HepG2 (cell line): ENCODE measurements at regions not wholly inside any gene's neighbourhood (a gene's known extent, or its start where the extent isn't known, plus 50 kb on each side); places are given as distances from the start of the nearest gene placed in this dataset.

Source experiments
- ARID3A ChIP-seq: IDR thresholded peaks from 2 replicates; pipeline ENCODE4 v1.6.1; 2012; ENCODE audit warnings: low read depth, low read length, improper control_type of control experiment
- CEBPG ChIP-seq: IDR thresholded peaks from 2 replicates; pipeline ENCODE4 v1.6.1; 2016
- CHCHD3 ChIP-seq: sonication (generic); formaldehyde crosslinking; IDR thresholded peaks from 2 replicates; pipeline ENCODE4 v1.8.0; 2022; ENCODE audit warnings: mild to moderate bottlenecking, missing genetic modification reagents, moderate library complexity
- CHD2 ChIP-seq: IDR thresholded peaks from 2 replicates; pipeline ENCODE4 v1.6.1; 2011; ENCODE audit warnings: low read depth, low read length, improper control_type of control experiment
- CREB1 ChIP-seq, 2 experiments: fragments of 450-650 bp in 1 of 2; IDR thresholded peaks; 2 replicates each; pipeline ENCODE4 v1.6.1; 2016 to 2017; ENCODE audit warnings: control low read depth in 1 of 2, mild to moderate bottlenecking in 1 of 2, missing compliant biosample characterization in 1 of 2, missing genetic modification characterization in 1 of 2
- CREM ChIP-seq, 2 experiments: sonication (generic) in 1 of 2; formaldehyde crosslinking in 1 of 2; IDR thresholded peaks; 2 replicates each; pipeline versions ENCODE4 v1.4.0 to v1.6.1; 2016 to 2020; ENCODE audit warnings: antibody characterized with exemption in 1 of 2, mild to moderate bottlenecking in 1 of 2, missing genetic modification reagents in 1 of 2
- EHMT2 ChIP-seq: fragments of 200-600 bp; sonication (generic); IDR thresholded peaks from 2 replicates; pipeline ENCODE4 v1.7.0; 2017; ENCODE audit warnings: antibody characterized with exemption, low read depth, low read length, borderline replicate concordance
- KAT8 ChIP-seq: IDR thresholded peaks from 2 replicates; pipeline ENCODE4 v1.6.1; 2016; ENCODE audit warnings: missing genetic modification reagents, missing compliant biosample characterization
- KDM6A ChIP-seq: IDR thresholded peaks from 2 replicates; pipeline ENCODE4 v1.6.1; 2016; ENCODE audit warnings: low read depth
- NCOR1 ChIP-seq: fragments of 200-600 bp; sonication (generic); IDR thresholded peaks from 2 replicates; pipeline ENCODE4 v1.7.0; 2017; ENCODE audit warnings: antibody characterized with exemption, low read length, borderline replicate concordance
- NFIC ChIP-seq: IDR thresholded peaks from 2 replicates; pipeline ENCODE4 v1.6.1; 2012; ENCODE audit warnings: mild to moderate bottlenecking, low read length, inconsistent platforms
- NONO ChIP-seq, 2 experiments: fragments of 450-650 bp in 1 of 2; sonication (generic) in 1 of 2; formaldehyde crosslinking in 1 of 2; IDR thresholded peaks in 1 of 2; conservative IDR thresholded peaks in 1 of 2; 2 replicates each; pipeline versions ENCODE4 v1.6.1 to v1.8.0; 2017 to 2022; ENCODE audit warnings: mild to moderate bottlenecking in 1 of 2, missing genetic modification reagents in 1 of 2, moderate library complexity in 1 of 2
- SOX6 ChIP-seq, 2 experiments: fragments of 450-650 bp in 1 of 2; sonication (generic) in 1 of 2; formaldehyde crosslinking in 1 of 2; IDR thresholded peaks; 2 replicates each; pipeline versions ENCODE4 v1.4.0 to v1.6.1; 2017 to 2020; ENCODE audit warnings: antibody characterized with exemption in 1 of 2, mild to moderate bottlenecking in 1 of 2, missing genetic modification reagents in 1 of 2
- TBX3 ChIP-seq: fragments of 450-650 bp; IDR thresholded peaks from 2 replicates; pipeline ENCODE4 v1.6.1; 2017; ENCODE audit warnings: antibody characterized with exemption, mild to moderate bottlenecking, inconsistent platforms, borderline replicate concordance
- TMF1 ChIP-seq: sonication (generic); formaldehyde crosslinking; IDR thresholded peaks from 2 replicates; pipeline ENCODE4 v1.8.1; 2022; ENCODE audit warnings: low read depth, missing genetic modification reagents
- ZFP90 ChIP-seq: sonication (generic); formaldehyde crosslinking; IDR thresholded peaks from 2 replicates; pipeline ENCODE4 v1.8.0; 2022; ENCODE audit warnings: missing genetic modification reagents, mild to moderate bottlenecking, inconsistent platforms, borderline replicate concordance
- ZKSCAN1 ChIP-seq: fragments of 150-350 bp; IDR thresholded peaks from 2 replicates; pipeline ENCODE4 v1.6.1; 2014; ENCODE audit warnings: low read length
- ZNF264 ChIP-seq: sonication (generic); formaldehyde crosslinking; IDR thresholded peaks from 2 replicates; pipeline ENCODE4 v1.4.0; 2020; ENCODE audit warnings: missing genetic modification reagents
- ZNF512B ChIP-seq: sonication (generic); formaldehyde crosslinking; IDR thresholded peaks from 2 replicates; pipeline ENCODE4 v1.5.1; 2020; ENCODE audit warnings: missing genetic modification reagents, mild to moderate bottlenecking, borderline replicate concordance
- ZNF577 ChIP-seq: sonication (generic); formaldehyde crosslinking; IDR thresholded peaks from 2 replicates; pipeline ENCODE4 v1.4.0; 2020; ENCODE audit warnings: mild to moderate bottlenecking, low read depth, missing genetic modification reagents, borderline replicate concordance
- TF ChIP-seq, protein P1 (sequence below), 2 experiments: fragments of 450-650 bp in 1 of 2; sonication (generic) in 1 of 2; formaldehyde crosslinking; IDR thresholded peaks; 2 replicates each; pipeline versions ENCODE4 v1.5.0 to v1.8.0; 2020 to 2022; ENCODE audit warnings: mild to moderate bottlenecking in 1 of 2, missing genetic modification reagents in 1 of 2
- TF ChIP-seq, protein P2 (sequence below): sonication (generic); formaldehyde crosslinking; IDR thresholded peaks from 2 replicates; pipeline ENCODE4 v1.5.0; 2020; ENCODE audit warnings: missing genetic modification reagents

DNA sequence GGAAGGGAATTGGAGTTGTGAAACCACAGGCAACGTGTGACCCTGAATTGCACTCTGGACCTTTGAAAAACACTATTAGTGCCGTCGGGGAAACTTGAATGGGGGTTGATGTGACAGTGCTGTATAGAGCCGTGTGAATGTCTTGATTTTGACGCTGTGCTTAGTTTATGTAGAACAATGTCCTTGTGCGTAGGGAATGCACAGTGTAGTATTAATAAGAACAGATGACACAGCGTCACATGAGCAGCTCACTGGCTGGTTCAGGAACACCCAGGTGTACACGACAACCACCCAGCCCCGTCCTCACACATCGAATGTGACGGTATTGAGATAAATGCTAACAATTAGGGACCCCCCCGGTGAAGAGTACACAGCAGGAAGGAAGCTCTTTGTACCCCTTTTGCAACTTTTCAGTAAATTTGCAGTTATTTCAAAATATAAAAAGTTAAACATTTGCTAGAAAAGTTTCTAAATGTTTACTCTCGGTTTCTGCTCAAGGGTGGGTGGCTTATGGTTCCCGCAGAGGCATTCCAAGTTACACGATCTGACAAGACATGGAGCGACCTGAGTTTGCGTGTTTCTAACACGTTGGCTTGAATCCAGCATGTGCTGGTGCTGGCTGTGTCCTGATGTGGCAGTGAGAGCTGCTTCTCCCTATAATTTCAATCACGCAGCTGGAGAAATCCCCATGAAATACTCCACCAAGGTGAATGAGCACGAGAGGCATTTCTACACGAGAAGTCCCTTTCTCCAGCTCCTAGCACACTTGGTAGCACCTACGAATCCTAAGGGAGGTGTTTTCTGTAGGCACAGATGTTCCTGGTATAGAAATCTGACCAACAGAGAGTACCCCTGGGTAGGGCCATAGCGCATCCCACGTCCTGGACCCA lies 208.0 kb upstream of the EXOC2 start (continued):
- no peak for TF ChIP-seq NONO (IDR thresholded peaks at IDR 0.05)
- peak; percentile 79 for TF ChIP-seq NONO (CRISPR knock-in tag; conservative IDR thresholded peaks at IDR 0.05)
- no peak for TF ChIP-seq CHD2
- peak; percentile 83 for TF ChIP-seq CREM (IDR thresholded peaks at IDR 0.05)
- TF ChIP-seq CREM (CRISPR knock-in tag; IDR thresholded peaks at IDR 0.05), result no peak
- TF ChIP-seq ZKSCAN1, result no peak
- TF ChIP-seq KDM6A, result peak; percentile 71; the same call in 1 of the 2 replicates
- TF ChIP-seq CREB1 (IDR thresholded peaks at IDR 0.05), result peak; percentile 42; the same call in 1 of the 2 replicates
- TF ChIP-seq CREB1 (CRISPR knock-in tag; IDR thresholded peaks at IDR 0.05), result 0 out of 2 replicates have a peak, but pooled peaks have one; percentile 29
- TF ChIP-seq ZNF512B (CRISPR knock-in tag), result peak; percentile 1; the same call in 1 of the 2 replicates
- TF ChIP-seq NCOR1, result peak; percentile 89
- peak; percentile 83 for TF ChIP-seq NFIC
- TF ChIP-seq, protein P1, sequence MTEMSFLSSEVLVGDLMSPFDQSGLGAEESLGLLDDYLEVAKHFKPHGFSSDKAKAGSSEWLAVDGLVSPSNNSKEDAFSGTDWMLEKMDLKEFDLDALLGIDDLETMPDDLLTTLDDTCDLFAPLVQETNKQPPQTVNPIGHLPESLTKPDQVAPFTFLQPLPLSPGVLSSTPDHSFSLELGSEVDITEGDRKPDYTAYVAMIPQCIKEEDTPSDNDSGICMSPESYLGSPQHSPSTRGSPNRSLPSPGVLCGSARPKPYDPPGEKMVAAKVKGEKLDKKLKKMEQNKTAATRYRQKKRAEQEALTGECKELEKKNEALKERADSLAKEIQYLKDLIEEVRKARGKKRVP (CRISPR knock-in tag; IDR thresholded peaks at IDR 0.05), result peak in 1 of 2 experiments; percentile 75; a peak in 2 of 4 replicates
- peak; percentile 35; the same call in 1 of the 2 replicates for TF ChIP-seq ZNF577 (CRISPR knock-in tag)
- TF ChIP-seq ZNF264 (CRISPR knock-in tag), result peak; percentile 97
- TF ChIP-seq ZFP90 (CRISPR knock-in tag), result 0 out of 2 replicates have a peak, but pooled peaks have one; percentile 50
- no peak for TF ChIP-seq CHCHD3 (CRISPR knock-in tag)
- TF ChIP-seq SOX6 (IDR thresholded peaks at IDR 0.05), result no peak
- peak; percentile 95 for TF ChIP-seq SOX6 (CRISPR knock-in tag; IDR thresholded peaks at IDR 0.05)
- TF ChIP-seq ARID3A, result peak; percentile 60; the same call in 1 of the 2 replicates
- 0 out of 2 replicates have a peak, but pooled peaks have one; percentile 28 for TF ChIP-seq TBX3
- TF ChIP-seq KAT8, result peak; percentile 46; the same call in 1 of the 2 replicates
- TF ChIP-seq, protein P2, sequence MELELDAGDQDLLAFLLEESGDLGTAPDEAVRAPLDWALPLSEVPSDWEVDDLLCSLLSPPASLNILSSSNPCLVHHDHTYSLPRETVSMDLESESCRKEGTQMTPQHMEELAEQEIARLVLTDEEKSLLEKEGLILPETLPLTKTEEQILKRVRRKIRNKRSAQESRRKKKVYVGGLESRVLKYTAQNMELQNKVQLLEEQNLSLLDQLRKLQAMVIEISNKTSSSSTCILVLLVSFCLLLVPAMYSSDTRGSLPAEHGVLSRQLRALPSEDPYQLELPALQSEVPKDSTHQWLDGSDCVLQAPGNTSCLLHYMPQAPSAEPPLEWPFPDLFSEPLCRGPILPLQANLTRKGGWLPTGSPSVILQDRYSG (CRISPR knock-in tag), result peak; percentile 34; the same call in 1 of the 2 replicates
- TF ChIP-seq TMF1 (CRISPR knock-in tag), result no peak
- TF ChIP-seq CEBPG (CRISPR knock-in tag), result peak; percentile 76
- no peak for TF ChIP-seq EHMT2
